HL-60 (cell line): ENCODE measurements at regions not wholly inside any gene's neighbourhood (a gene's known extent, or its start where the extent isn't known, plus 50 kb on each side); places are given as distances from the start of the nearest gene placed in this dataset.

ENCODE experiments used
- DNase-seq, 2 experiments: peaks; one replicate each; pipeline ENCODE4 v3.0.0-alpha.2; 2010 to 2020; ENCODE audit warnings: low read depth in 1 of 2, low spot score in 1 of 2
- H3K27ac ChIP-seq: fragments of 250-450 bp; sonication (Bioruptor Pico); replicated peaks from 2 replicates; pipeline ENCODE4 v1.5.1; 2020; ENCODE audit warnings: mild to moderate bottlenecking, moderate library complexity
- H3K27me3 ChIP-seq: fragments of 250-450 bp; sonication (Bioruptor Pico); 2 replicates; pipeline ENCODE4 v1.5.1; 2021; ENCODE audit warnings: mild to moderate bottlenecking, moderate library complexity; ENCODE audit not compliant: insufficient read depth, poor library complexity, severe bottlenecking
- H3K4me3 ChIP-seq: replicated peaks from 2 replicates; pipeline ENCODE4 v1.5.1; 2011; ENCODE audit warnings: mild to moderate bottlenecking, control low read depth, low read length; ENCODE audit not compliant: insufficient read depth
- CTCF ChIP-seq: IDR thresholded peaks from one replicate; pipeline ENCODE4 v1.5.1; 2011; ENCODE audit warnings: low read length, control low read depth, inconsistent platforms; ENCODE audit not compliant: insufficient read depth
- GABPA ChIP-seq: IDR thresholded peaks from 2 replicates; pipeline ENCODE4 v1.6.1; 2012; ENCODE audit warnings: low read depth
- POLR2AphosphoS5 ChIP-seq: IDR thresholded peaks from 2 replicates; pipeline ENCODE4 v1.6.1; 2012; ENCODE audit warnings: low read depth
- REST ChIP-seq: IDR thresholded peaks from 2 replicates; pipeline ENCODE4 v1.6.1; 2012; ENCODE audit warnings: low read depth; ENCODE audit not compliant: insufficient replicate concordance
- SPI1 ChIP-seq: IDR thresholded peaks from 2 replicates; pipeline ENCODE4 v1.6.1; 2012; ENCODE audit warnings: low read depth, mild to moderate bottlenecking, borderline replicate concordance

GRCh38 chr20:24364482-24364881 is 104.9 kb upstream of the SYNDIG1 start:
- Histone ChIP-seq H3K4me3 (no peak overlapping the region), H3K27me3 (no peaks in the 10 kb centered on the region), H3K27ac (no peak overlapping the region)
- no peak for DNase-seq
- no peak for TF ChIP-seq SPI1
- no peak for TF ChIP-seq REST
- TF ChIP-seq POLR2AphosphoS5: no peak
- no peak for TF ChIP-seq GABPA
- no peak for TF ChIP-seq CTCF

- H3K27ac ChIP-seq: no peak overlapping the region
- no peaks in the 10 kb centered on the region for H3K27me3 ChIP-seq
- TF ChIP-seq SPI1 (no peak), REST (no peak), CTCF (no peak), POLR2AphosphoS5 (no peak), GABPA (no peak)
- no peak for DNase-seq
- H3K4me3 ChIP-seq: no peak overlapping the region
Observed at GRCh38 chr20:24363031-24363430, 106.4 kb upstream of the SYNDIG1 start.

- no peak for TF ChIP-seq POLR2AphosphoS5
- TF ChIP-seq REST: no peak
- no peak for TF ChIP-seq SPI1
- TF ChIP-seq CTCF: no peak
- no peak for TF ChIP-seq GABPA
- Histone ChIP-seq H3K4me3 (no peak overlapping the region), H3K27ac (no peak overlapping the region), H3K27me3 (no peaks in the 10 kb centered on the region)
- DNase-seq: no peak
Observed at GRCh38 chr20:24362080-24362479, 107.3 kb upstream of the SYNDIG1 start.
